GM18499 (cell line): ENCODE measurements at regions not wholly inside any gene's neighbourhood (a gene's known extent, or its start where the extent isn't known, plus 50 kb on each side); places are given as distances from the start of the nearest gene placed in this dataset.

Source experiments
- ATAC-seq: cut with Tn5 transposase; IDR thresholded peaks from one replicate; pipeline ENCODE4 v1.9.1; 2021; ENCODE audit warnings: moderate number of reproducible peaks; ENCODE audit not compliant: insufficient read depth, unreplicated experiment

- no peak for ATAC-seq
Measured at GRCh38 chr6:18893540-18894269, 506.6 kb downstream of the RNF144B start.

- no peak for ATAC-seq
Measured at GRCh38 chr6:18897350-18897749, 510.2 kb downstream of the RNF144B start.

- ATAC-seq, result no peak
Measured at GRCh38 chr6:18904681-18905080, 517.5 kb downstream of the RNF144B start.

- ATAC-seq, result no peak
Measured at GRCh38 chr6:18920701-18921100, 533.6 kb downstream of the RNF144B start.

GRCh38 chr6:18931086-18931485 lies 543.9 kb downstream of the RNF144B start:
- no peak for ATAC-seq

GRCh38 chr6:18958146-18958545 lies 571.0 kb downstream of the RNF144B start:
- ATAC-seq, result no peak

GRCh38 chr6:18961566-18961965 lies 574.4 kb downstream of the RNF144B start:
- ATAC-seq, result no peak

- no peak for ATAC-seq
Measured at GRCh38 chr6:18962361-18962905, 575.3 kb downstream of the RNF144B start.

- no peak for ATAC-seq
Measured at GRCh38 chr6:18963439-18963838, 576.3 kb downstream of the RNF144B start.

- ATAC-seq, result no peak
Measured at GRCh38 chr6:18973251-18973650, 586.1 kb downstream of the RNF144B start.

- ATAC-seq, result no peak
Measured at GRCh38 chr6:18976091-18976490, 588.9 kb downstream of the RNF144B start.

- no peak for ATAC-seq
Measured at GRCh38 chr6:18976966-18977365, 589.8 kb downstream of the RNF144B start.

GRCh38 chr6:18978337-18979128 lies 591.4 kb downstream of the RNF144B start:
- ATAC-seq, result no peak

- ATAC-seq, result no peak
Measured at GRCh38 chr6:18985061-18985460, 597.9 kb downstream of the RNF144B start.

GRCh38 chr6:18985996-18986395 lies 598.8 kb downstream of the RNF144B start:
- no peak for ATAC-seq

GRCh38 chr6:18988636-18989035 lies 601.5 kb downstream of the RNF144B start:
- ATAC-seq, result no peak

GRCh38 chr6:18990059-18990978 lies 603.2 kb downstream of the RNF144B start:
- ATAC-seq, result peak; percentile 57

- peak; percentile 81 for ATAC-seq
Measured at GRCh38 chr6:18997375-18997826, 610.3 kb downstream of the RNF144B start.

GRCh38 chr6:19002976-19003560 lies 615.9 kb downstream of the RNF144B start:
- ATAC-seq, result no peak

GRCh38 chr6:19004176-19004575 lies 617.0 kb downstream of the RNF144B start:
- no peak for ATAC-seq
